ENCODE measurements at regions not wholly inside any gene's neighbourhood (a gene's known extent, or its start where the extent isn't known, plus 50 kb on each side); places are given as distances from the start of the nearest gene placed in this dataset.

DNA sequence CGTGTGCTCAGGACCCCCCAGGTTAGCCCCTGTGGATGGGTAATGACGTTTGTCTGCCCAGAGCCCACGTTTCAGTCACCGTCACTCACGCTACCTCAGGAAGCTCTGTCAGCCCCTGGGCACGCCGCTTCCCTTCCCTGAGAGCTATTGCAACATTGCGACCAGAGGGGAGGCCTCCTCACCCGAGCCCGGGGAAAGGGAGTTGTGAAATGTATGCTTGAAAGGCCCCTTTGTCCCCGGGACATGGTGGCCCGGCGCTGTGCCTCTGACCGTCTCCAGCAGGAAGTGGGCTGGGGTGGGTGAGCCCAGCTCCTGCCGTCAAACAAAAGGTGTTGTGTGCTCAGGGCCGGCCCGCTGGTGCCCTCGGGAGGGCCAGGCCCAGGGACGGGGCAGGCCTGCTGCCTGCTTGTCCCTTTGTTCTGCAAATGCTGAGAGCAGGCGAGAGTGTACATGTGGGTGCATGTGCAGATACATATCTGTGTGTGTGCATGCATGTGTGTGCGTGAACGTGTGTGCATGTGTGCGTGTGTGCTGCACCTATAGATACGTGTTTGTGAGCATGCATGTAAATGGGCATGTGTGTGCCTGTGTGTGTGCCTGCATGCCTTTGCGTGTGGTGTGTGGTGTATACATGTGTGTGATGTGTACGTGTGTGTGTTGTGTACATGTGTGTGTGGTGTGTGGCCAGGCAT is 1125.0 kb downstream of the BRD1 start (continued):
- no peak for TF ChIP-seq DDIT3 (CRISPR knock-in tag; IDR thresholded peaks at IDR 0.05)
- peak; percentile 95 for TF ChIP-seq SOX13 (IDR thresholded peaks at IDR 0.05)
- TF ChIP-seq SOX13 (CRISPR knock-in tag; conservative IDR thresholded peaks at IDR 0.05 in 1 of 2, IDR thresholded peaks at IDR 0.05 in 1 of 2): peak in 1 of 2 experiments; percentile 98; a peak in 2 of 4 replicates
- TF ChIP-seq PCBP1 (IDR thresholded peaks at IDR 0.05; ENCODE audit: borderline replicate concordance, low read depth, low read length): 0 out of 2 replicates have a peak, but pooled peaks have one; percentile 46
- peak; percentile 78; the same call in 1 of the 2 replicates for TF ChIP-seq AFF4 (CRISPR knock-in tag; IDR thresholded peaks at IDR 0.05)
- 0 out of 2 replicates have a peak, but pooled peaks have one; percentile 79 for TF ChIP-seq ZNF616 (CRISPR knock-in tag; IDR thresholded peaks at IDR 0.05; ENCODE audit: low read depth)
- TF ChIP-seq MED13 (CRISPR knock-in tag; IDR thresholded peaks at IDR 0.05): peak; percentile 84; the same call in 1 of the 2 replicates
- peak; percentile 58 for TF ChIP-seq ZNF552 (CRISPR knock-in tag; IDR thresholded peaks at IDR 0.05; ENCODE audit: borderline replicate concordance)
- TF ChIP-seq ZNF883 (CRISPR knock-in tag; IDR thresholded peaks at IDR 0.05; ENCODE audit: not compliant biosample characterization): peak; percentile 24
- peak; percentile 99 for TF ChIP-seq HNRNPL (IDR thresholded peaks at IDR 0.05; ENCODE audit: low read depth, low read length)
- TF ChIP-seq ZNF670 (CRISPR knock-in tag; IDR thresholded peaks at IDR 0.05; ENCODE audit: borderline replicate concordance): peak; percentile 64; the same call in 1 of the 2 replicates
- TF ChIP-seq ZNF232 (CRISPR knock-in tag; IDR thresholded peaks at IDR 0.05; ENCODE audit: borderline replicate concordance): no peak; the same call in 1 of the 2 replicates
- TF ChIP-seq, protein P1, sequence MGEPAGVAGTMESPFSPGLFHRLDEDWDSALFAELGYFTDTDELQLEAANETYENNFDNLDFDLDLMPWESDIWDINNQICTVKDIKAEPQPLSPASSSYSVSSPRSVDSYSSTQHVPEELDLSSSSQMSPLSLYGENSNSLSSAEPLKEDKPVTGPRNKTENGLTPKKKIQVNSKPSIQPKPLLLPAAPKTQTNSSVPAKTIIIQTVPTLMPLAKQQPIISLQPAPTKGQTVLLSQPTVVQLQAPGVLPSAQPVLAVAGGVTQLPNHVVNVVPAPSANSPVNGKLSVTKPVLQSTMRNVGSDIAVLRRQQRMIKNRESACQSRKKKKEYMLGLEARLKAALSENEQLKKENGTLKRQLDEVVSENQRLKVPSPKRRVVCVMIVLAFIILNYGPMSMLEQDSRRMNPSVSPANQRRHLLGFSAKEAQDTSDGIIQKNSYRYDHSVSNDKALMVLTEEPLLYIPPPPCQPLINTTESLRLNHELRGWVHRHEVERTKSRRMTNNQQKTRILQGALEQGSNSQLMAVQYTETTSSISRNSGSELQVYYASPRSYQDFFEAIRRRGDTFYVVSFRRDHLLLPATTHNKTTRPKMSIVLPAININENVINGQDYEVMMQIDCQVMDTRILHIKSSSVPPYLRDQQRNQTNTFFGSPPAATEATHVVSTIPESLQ (CRISPR knock-in tag; conservative IDR thresholded peaks at IDR 0.05): no peak
- no peak; the same call in 1 of the 2 replicates for TF ChIP-seq PAX8 (CRISPR knock-in tag; IDR thresholded peaks at IDR 0.05; ENCODE audit: borderline replicate concordance)
- TF ChIP-seq ZHX1 (CRISPR knock-in tag; IDR thresholded peaks at IDR 0.05; ENCODE audit: low read depth): peak; percentile 96
- TF ChIP-seq PBX3 (CRISPR knock-in tag; IDR thresholded peaks at IDR 0.05; ENCODE audit: borderline replicate concordance): no peak
- TF ChIP-seq ZC3H4 (CRISPR knock-in tag; IDR thresholded peaks at IDR 0.05; ENCODE audit: borderline replicate concordance): no peak
- TF ChIP-seq JARID2 (CRISPR knock-in tag; IDR thresholded peaks at IDR 0.05; ENCODE audit: insufficient replicate concordance): no peak

Measured in HepG2 (cell line).